HG03108 (cell line): ENCODE measurements at regions not wholly inside any gene's neighbourhood (a gene's known extent, or its start where the extent isn't known, plus 50 kb on each side); places are given as distances from the start of the nearest gene placed in this dataset.

Experiments
- ATAC-seq: cut with Tn5 transposase; IDR thresholded peaks from one replicate; pipeline ENCODE4 v1.9.1; 2021; ENCODE audit warnings: moderate library complexity; ENCODE audit not compliant: unreplicated experiment

DNA sequence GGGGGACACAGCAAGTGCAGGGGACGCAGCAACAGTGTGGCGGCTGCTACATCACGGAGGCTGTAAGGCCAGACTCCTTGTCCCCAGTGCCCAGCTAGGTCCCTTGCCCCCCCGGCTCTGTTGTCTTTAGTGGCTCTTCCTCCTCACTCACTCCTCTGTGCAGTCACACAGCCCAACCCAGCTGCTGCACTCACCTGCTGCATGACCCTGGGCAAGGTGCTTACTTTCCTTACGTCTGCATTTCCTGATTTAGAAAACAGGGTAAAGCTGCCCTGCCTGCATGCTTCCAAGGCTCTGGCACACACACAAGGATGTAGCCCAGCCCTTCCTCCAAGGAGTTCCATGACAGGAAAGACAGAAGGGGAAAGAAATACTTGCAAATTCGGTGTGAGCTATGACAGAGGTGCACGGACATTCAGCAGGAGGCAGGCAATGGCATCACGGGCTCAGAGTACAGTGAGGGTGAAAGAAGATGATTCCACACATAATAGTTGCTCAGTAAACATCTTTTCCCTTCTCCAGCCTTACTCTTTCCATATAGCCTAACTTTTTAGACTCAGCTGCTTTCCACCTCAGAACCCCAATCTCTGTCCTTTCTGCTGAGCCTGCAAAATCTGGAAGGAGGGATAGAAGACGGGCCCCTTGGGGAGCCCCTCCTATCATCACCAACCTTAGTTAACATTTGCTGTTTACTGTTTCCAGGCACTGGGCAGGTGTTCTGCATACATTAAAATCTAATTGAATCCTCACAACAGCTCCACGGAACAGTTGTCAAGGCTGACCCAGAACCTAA lies 150.9 kb downstream of the MRM1 start:
- no peak for ATAC-seq

DNA sequence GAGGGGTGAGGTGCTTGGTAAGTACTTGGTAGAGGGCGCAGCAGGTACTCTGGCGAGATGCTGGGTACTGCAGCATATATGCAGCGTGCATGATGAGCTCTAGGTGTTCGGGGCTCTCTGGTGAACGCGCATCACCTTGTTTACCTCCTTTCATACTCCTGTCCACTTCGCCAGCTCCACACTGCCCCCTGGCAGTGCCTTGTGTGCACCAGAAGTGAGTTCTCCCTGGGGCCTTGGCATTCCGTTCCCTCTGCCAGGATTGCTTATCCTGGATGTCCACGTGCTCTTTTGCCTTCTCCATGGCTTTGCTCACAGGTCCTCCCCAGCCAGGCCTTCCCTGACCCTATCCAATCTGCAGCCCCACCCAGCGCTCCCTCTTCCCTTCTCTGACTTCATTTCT lies 154.2 kb downstream of the MRM1 start:
- ATAC-seq, result no peak

DNA sequence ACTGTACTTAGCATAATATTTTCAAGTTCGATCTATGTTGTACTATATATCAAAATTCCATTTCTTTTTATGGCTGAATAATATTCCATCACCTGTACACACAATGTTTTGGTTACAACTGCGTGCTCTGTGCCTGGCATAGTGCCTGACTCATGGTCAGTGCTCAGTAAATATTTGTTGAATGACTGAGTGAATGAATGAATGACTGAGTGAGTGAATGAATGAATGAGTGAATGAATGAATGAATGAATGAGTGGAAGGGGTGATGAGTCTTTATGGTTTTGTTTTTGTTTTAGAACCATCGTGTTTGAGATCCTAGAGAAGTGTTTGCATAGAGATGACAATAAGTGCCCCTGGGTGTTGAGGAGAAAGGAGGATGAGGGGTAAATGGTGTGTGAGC lies 155.3 kb downstream of the MRM1 start:
- no peak for ATAC-seq

DNA sequence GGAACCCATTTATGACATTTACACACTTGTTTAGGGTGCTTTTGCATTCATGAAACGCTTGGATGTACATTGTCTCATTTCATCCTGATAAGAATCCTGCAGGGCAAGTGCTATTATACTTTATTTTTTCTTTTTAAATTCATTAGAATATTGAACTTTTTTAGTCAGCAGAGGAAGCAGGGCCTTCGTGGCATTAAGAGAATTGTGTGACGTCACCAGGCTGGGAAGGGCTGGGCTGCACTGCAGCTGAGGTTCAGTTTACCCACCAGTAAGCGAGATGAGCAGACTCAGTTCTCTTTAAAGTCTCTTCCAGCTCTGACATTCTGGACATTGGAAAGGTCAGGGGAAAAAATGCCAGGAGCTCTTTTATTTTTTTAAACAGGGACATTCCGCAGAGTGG lies 159.0 kb downstream of the MRM1 start:
- ATAC-seq, result no peak

DNA sequence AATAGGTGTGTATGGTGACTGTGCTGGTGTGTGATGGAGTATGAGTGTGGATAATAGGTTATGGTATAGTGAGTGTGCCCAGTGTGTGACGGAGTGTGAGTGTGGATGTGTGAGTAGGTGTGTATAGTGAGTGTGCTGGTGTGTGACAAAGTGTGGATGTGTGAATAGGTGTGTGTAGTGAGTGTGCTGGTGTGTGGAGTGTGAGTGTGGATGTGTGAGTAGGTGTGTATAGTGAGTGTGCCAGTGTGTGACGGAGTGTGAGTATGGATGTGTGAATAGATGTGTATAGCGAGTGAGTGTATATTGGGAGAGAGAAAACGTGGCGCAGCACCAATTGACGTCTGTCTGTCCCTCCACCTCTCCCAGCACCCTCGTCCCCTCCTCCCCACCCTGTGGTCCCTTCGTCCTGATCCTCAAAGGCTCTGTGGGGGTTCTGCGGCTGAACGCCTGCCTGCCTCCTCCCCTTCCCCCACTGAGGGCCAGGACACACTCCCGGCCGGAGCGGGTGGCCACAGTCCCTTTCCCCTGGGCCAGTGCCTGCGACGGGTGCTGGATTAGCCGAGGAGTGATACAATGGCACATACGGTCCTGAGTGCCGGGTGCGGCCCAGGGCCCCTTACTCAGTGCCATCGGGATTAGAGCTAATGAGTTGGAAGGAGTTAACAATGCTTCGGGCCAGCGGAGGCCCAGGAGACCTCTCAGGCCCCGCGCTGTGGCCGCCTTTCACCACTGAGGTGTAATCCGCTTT lies 160.0 kb downstream of the MRM1 start:
- no peak for ATAC-seq

DNA sequence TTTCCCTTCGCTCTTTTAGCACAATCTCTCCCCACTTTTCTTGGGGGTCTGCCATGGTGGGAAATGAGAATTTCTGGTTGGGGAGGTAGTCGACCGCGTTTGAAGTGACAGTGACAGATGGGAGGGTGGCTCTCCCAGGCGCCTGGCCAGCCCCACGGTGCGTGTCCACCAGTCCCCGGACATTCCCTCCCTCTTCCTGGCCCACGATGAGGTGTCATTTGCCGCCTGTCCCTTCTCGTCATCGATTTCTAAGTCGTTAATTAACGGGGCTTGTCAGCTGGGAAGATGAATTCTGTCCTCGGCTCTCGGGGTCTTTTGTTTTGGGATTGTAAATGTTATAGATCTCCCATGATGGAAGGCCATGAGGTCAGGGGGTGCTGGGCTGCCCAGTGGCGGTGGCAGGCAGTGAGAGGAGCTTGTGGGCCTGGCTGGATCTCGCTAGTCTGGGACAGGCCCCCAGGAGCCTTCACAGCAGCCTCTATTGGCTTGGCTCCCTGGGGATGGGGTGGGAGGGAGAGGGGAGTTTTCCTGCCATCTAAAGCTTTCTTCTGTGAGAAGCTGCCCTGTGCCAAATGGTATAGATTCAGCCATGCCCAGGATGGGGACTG lies 164.2 kb downstream of the MRM1 start:
- no peak for ATAC-seq

DNA sequence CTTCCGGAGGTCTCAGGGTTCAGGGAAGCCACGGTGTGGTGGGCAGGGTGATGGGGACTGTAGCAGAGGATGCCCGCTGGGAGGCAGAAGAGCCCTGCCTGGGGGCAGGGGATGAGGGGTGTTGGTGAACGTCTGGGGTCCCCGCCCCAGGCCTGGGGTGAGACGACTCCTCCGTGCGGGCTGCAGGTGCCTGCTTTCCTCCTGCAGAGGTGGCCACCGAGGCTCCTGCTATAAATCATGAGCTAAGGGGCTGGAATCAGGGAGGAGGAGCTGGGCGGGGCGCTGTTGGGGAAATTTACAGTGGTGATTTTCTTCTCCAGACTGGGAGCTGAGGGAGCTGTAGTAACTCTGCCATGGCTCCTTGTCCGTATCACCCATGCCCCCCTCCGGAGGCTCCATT lies 167.0 kb downstream of the MRM1 start:
- no peak for ATAC-seq

DNA sequence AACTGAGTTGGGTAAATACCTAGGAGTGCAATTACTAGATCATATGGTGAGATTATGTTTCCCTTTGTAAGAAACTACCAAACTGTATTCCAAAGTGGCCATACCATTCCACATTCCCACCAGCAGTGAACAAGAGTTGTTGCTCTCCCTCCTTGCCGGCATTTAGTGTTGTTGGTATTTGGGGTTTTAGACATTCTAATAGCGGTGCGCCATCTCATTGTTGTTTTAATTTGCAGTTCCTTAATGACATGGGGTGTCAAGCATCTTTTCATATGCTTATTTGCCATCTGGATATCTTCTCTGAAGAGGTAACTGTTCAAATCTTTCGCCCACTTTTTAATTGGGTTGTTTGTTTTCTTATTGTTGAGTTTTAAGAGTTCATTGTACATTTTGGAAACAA lies 164.2 kb upstream of the LHX1 start:
- ATAC-seq, result no peak

DNA sequence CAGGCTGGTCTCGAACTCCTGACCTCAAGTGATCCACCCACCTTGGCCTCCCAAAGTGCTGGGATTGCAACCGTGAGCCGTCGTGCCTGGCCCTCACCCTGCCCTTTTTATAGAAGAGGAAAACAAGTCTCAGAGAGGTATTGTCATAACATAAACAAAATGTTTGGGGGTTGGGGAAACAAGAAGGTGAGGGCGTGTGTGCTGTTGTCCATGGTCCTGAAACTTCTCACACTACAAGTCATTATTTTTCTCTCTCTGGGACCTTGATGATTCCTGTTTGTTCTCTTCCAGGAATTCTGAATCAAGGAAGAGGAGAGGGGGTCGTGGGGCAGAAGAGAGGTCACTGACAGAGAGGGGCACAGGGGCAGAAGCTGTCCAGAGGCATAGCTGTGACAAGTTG lies 160.2 kb upstream of the LHX1 start:
- no peak for ATAC-seq

DNA sequence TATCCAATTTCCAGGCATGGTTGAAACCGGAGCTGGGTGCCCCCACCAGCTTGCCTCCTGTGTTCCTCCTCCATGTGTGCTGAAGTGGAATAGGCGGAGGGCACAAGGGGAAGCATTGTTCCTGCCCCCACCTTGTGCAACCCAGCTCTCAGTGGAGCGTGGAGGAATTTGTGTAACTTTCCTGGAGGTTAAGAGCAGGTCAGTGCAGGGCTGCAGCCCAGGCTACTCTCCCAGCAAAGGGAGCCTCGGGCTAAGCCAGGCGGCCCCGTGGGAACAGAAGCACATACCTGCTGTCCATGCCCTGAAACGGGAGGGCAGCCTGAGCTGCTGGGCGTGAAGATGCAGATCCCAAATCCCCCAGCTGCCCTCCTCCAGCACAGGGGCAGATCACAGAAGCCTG lies 158.8 kb upstream of the LHX1 start:
- no peak for ATAC-seq

DNA sequence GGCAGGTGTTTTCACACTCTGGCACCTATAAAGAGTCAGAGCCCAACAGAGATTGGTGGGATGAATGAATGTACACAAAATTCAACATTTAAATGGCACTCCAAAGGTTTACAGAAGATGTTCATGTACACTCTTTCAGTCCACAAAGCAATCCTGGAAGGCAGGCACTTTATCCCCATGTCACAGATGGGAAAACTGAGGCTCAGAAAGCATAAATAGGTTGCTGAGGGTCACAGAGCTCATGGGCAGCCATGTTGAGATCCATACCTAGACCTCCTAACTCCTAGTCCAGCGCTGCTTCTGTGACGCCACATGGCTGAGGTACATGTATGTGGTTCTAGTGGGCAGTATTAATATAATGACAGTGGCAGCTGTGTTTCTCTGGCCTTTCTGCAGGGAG lies 157.7 kb upstream of the LHX1 start:
- ATAC-seq, result no peak

DNA sequence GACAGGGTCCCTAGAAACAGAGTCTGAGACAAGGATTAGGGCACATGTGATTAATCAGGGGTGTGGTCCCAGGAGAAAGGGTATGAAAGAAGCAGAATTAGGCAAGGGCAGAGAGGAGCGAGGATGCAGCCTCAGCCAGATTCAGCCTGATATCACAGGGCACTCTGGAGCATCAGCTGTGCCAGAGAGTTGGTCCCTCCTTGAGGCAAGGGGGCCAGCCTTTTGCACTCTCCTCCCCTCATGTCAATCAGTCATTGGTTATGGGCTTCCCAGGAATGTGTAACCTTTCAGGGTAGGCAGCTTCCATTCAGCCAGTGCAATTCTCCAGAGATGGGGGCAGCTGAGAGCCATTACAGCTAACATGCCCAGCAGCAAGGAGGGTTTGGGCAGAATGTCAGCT lies 152.6 kb upstream of the LHX1 start:
- no peak for ATAC-seq

DNA sequence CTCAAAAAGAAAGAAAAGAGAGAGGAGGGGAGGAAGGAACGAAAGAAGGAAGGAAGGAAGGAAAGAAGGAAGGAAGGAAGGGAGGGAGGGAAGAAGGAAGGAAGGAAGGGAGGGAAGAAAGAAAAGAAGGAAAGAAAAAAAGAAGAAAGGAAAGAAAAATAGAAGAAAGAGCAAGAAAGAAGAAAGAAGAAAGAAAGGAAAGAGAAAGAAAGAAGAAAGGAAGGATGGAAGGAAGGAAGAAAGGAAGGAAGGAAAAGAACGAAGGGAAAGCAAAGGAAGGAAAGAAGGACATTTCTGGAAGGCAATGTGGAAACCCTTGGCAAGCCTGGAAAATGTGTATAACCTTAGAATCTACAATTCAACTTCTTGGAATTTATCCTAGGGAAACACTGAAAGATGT lies 150.4 kb upstream of the LHX1 start:
- ATAC-seq, result no peak

DNA sequence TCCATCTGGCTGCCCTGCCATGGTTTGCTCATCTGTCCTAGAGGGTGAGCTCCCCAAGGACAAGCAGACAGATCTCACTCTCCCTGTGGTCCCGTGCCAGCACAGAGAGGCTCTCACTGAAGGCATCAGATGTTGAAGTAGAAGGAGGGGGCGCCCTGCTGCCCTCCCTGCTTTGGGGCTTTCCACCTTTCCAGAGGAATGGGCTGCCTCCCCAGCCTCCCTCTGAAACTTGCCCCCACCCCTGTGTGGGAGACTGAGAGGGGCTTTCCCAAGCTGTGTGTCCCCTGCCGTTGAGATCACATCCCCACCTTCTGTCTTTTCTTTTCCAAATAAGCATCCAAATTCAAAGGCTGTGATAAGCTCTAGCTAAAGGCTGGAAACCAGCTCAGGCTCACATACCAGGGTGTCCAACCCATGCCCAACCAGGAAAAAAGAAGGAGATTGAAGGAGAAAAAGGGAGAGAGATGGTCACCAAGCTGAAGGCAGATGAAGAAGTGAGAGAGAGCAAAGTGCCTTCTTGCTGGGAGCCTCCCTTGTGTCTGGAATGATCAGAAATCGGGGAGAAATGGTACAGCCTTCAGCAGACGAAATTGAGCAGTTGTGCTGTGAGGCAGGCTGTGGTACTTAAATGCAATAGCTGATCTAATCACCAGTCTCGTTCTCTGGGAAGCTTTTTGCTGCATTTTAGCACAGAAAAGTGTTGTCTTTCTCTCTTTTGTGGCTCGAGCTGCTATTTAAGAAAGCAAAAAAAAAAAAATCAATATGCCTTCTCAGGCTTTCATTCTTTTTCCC lies 145.9 kb upstream of the LHX1 start:
- no peak for ATAC-seq

DNA sequence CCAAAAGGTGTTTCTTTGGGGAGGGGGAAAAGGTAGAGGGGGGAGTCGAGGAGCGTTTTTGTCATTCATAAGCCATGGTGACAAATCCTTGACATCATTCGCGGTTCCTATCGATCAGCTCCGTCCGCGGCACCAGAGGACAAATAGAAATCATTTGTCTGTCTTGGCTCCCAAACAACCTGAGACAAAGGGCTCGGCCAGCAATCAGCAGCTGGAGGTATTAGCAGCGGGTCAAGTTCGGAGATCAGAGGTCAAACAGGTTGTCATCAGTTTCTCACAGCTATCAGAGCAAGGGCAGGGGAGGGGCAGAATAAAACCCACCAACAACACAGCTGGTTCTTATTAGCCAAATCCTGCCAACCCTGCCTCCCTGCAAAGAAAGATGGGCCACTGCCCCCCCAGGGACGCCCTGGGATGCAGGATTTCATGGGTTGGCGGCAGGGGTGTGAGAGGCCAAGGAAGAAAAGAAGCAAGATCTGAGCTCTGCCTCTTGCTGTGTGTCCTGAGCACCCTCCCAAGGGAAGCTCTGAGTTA lies 145.3 kb upstream of the LHX1 start:
- ATAC-seq, result no peak

DNA sequence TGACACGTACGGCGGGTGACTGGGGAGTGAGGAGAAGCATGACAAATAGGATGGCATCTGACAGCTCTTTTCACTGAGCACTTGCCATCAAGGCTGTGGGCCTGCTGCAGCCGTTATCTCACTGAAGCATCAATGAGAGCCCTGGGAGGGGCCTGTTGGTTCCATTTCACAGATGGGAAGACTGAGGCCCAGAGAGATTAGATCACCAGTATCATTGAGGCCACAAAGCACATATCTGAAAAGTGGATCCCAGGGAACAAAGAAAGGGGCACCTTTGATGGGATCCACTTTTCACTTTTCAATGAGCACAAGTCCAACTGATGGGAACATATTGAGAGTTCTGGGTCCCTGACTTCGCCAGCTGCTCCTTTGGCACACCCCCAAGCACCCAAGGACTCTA lies 144.4 kb upstream of the LHX1 start:
- ATAC-seq, result no peak

DNA sequence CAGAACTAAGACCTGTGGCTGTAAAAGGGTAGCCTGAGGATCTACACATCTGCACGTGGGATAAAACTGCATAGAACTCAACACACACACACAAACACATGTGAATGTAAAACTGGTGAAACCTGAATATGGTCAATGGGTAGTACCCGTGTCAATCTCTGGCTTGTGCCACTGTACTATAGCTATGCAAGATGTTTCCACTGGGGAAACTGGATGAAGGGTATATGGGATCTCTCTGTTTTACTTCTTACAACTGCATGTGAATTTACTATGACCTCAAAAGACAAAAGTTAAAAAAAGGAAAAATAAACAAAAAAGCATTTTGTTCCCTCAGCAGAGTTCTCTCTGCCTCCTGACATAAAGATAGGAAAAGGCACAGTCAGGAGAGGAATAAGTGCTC lies 143.3 kb upstream of the LHX1 start:
- ATAC-seq, result no peak

DNA sequence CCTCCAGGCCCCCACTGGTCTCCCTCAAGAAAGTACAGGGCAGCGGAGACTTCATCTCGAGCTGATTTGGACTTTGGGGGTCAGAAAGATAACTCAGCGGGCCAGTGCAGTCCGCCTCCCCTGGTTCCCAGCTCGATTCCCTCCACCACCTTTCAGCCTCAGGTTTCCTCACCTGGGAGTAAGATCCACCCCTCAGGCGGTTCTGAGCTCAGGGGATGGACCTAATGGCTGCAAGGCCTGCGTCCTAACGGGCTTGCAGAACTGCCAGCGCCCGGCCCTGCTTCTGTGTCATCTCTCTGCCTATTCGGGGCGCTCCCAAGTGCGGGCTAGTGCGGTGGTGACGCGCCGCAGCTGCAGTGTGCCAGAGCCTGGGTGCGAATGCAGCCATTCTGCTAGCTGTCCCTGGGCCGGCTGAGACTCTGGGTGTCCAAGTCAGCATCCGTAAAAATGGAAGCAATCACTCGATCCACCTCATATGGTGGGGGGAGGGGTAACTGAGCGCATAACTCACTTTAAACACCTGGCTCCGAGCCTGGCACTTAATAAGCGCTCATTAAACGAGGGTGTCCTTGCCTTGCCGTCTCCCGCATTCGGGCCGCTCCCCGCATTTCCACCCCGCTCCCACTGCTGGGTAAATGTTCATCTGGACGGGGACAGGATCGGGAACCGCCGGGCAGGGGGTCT lies 129.6 kb upstream of the LHX1 start:
- no peak for ATAC-seq

DNA sequence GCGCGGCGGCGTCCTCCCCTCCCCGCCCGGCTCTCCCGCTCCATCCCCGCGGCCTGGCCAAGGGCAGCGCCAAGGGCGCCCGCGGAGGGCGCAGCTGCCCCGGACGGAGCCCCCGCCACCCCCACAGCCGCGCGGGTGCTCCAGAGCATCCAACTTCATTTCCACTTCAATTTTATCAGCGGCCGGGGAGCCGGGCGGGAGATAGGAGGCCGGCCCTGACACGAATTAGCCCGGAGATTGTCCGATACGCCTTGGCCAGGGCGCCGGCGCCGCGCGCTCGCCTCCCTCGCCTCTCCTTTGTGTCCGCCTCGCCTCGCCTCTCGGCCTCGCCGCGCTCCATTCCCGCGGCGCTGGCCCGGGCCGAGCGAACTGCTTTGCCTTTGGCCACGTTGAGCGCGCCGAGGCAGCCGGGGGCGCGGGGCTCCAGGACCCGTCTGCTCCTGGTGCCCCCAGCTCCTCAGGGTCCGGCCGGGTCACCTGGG lies 129.1 kb upstream of the LHX1 start:
- ATAC-seq, result no peak

DNA sequence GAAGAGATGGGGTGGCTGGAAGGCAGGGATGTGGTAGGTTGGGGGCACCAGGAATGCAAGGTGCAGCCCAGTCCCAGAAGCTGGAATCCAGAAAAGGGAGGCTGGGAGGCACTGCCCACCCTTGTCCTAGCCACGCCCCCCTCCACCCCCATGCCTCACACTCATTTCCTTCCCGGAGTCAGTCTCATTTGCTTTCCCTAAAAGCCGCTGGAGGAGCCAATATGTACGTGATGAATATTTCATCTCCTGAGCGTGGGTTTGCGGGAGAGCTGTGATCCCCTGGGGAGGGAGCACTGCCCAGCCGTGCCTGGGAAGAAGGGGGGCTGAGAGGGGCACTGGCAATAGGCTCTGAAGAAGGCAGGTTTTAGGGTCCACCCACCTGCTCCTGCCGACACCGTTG lies 124.5 kb upstream of the LHX1 start:
- ATAC-seq, result no peak
